A549 (cell line): ENCODE measurements at regions not wholly inside any gene's neighbourhood (a gene's known extent, or its start where the extent isn't known, plus 50 kb on each side); places are given as distances from the start of the nearest gene placed in this dataset.

Source experiments
- JUN ChIP-seq, 2 experiments: fragments of >200 bp; sonication (Bioruptor Twin); formaldehyde crosslinking; IDR thresholded peaks; 2 replicates in 1 of 2; 3 replicates in 1 of 2; pipeline ENCODE4 v1.6.1; 2016 to 2017
- RAD21 ChIP-seq, 2 experiments: fragments of >200 bp in 1 of 2; sonication (Bioruptor Twin) in 1 of 2; formaldehyde crosslinking in 1 of 2; IDR thresholded peaks in 1 of 2; conservative IDR thresholded peaks in 1 of 2; 2 replicates in 1 of 2; 3 replicates in 1 of 2; pipeline ENCODE4 v1.6.1; 2012 to 2018; ENCODE audit warnings: inconsistent platforms in 1 of 2
- TF ChIP-seq, protein P1 (sequence below): IDR thresholded peaks from 2 replicates; pipeline ENCODE4 v1.6.1; 2012
- TF ChIP-seq, protein P2 (sequence below): fragments of >200 bp; sonication (Bioruptor Twin); formaldehyde crosslinking; IDR thresholded peaks from 3 replicates; pipeline ENCODE4 v1.6.1; 2016
- TF ChIP-seq, protein P3 (sequence below): fragments of >200 bp; sonication (Bioruptor Twin); formaldehyde crosslinking; IDR thresholded peaks from 3 replicates; pipeline ENCODE4 v1.5.1; 2016

- TF ChIP-seq, protein P1, sequence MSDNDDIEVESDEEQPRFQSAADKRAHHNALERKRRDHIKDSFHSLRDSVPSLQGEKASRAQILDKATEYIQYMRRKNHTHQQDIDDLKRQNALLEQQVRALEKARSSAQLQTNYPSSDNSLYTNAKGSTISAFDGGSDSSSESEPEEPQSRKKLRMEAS, result no peak
- TF ChIP-seq RAD21 (conservative IDR thresholded peaks at IDR 0.05 in 1 of 2, IDR thresholded peaks at IDR 0.05 in 1 of 2) (no peak), JUN (IDR thresholded peaks at IDR 0.05) (no peak)
- TF ChIP-seq, protein P2, sequence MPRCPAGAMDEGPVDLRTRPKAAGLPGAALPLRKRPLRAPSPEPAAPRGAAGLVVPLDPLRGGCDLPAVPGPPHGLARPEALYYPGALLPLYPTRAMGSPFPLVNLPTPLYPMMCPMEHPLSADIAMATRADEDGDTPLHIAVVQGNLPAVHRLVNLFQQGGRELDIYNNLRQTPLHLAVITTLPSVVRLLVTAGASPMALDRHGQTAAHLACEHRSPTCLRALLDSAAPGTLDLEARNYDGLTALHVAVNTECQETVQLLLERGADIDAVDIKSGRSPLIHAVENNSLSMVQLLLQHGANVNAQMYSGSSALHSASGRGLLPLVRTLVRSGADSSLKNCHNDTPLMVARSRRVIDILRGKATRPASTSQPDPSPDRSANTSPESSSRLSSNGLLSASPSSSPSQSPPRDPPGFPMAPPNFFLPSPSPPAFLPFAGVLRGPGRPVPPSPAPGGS, result no peak
- TF ChIP-seq, protein P3, sequence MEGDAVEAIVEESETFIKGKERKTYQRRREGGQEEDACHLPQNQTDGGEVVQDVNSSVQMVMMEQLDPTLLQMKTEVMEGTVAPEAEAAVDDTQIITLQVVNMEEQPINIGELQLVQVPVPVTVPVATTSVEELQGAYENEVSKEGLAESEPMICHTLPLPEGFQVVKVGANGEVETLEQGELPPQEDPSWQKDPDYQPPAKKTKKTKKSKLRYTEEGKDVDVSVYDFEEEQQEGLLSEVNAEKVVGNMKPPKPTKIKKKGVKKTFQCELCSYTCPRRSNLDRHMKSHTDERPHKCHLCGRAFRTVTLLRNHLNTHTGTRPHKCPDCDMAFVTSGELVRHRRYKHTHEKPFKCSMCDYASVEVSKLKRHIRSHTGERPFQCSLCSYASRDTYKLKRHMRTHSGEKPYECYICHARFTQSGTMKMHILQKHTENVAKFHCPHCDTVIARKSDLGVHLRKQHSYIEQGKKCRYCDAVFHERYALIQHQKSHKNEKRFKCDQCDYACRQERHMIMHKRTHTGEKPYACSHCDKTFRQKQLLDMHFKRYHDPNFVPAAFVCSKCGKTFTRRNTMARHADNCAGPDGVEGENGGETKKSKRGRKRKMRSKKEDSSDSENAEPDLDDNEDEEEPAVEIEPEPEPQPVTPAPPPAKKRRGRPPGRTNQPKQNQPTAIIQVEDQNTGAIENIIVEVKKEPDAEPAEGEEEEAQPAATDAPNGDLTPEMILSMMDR, result no peak
Measured at GRCh38 chr5:37950436-37950835, 110.6 kb upstream of the GDNF start.
